Central memory CD8-positive, alpha-beta T cell (primary cell): ENCODE measurements at regions not wholly inside any gene's neighbourhood (a gene's known extent, or its start where the extent isn't known, plus 50 kb on each side); places are given as distances from the start of the nearest gene placed in this dataset.
"Not testable (repeated sequence)": the region's sequence is repeated elsewhere in the genome, so short reads cannot be mapped to it uniquely, and the experiment has no call there.

ENCODE experiments used
- ATAC-seq: fragments of 150-1000 bp; cut with Tn5 transposase; replicated peaks from 2 replicates; pipeline ENCODE4 v1.10.0; 2022; ENCODE audit warnings: mild to moderate bottlenecking, moderate FRiP score, moderate number of reproducible peaks; ENCODE audit not compliant: poor library complexity, severe bottlenecking; ENCODE audit errors: extremely low read depth
- DNase-seq, 2 donors: peaks; one replicate each; pipeline ENCODE4 v3.0.0; 2021; ENCODE audit warnings: low spot score in 2 of 2
- H3K27ac Mint-ChIP-seq: one replicate; pipeline ENCODE4 v1.8.0; 2022; ENCODE audit warnings: low read depth, mild to moderate bottlenecking, moderate library complexity, mixed read lengths
- H3K27me3 Mint-ChIP-seq: one replicate; pipeline ENCODE4 v1.8.0; 2022; ENCODE audit warnings: mixed read lengths
- H3K36me3 Mint-ChIP-seq: one replicate; pipeline ENCODE4 v1.8.0; 2022; ENCODE audit warnings: mild to moderate bottlenecking, moderate library complexity, mixed read lengths; ENCODE audit not compliant: insufficient read depth
- H3K4me1 Mint-ChIP-seq: one replicate; pipeline ENCODE4 v1.8.0; 2022; ENCODE audit warnings: mixed read lengths
- H3K4me3 Mint-ChIP-seq: one replicate; pipeline ENCODE4 v1.8.0; 2022; ENCODE audit warnings: mild to moderate bottlenecking, moderate library complexity, mixed read lengths
- H3K9me3 Mint-ChIP-seq: one replicate; pipeline ENCODE4 v1.8.0; 2022; ENCODE audit warnings: mixed read lengths

DNA sequence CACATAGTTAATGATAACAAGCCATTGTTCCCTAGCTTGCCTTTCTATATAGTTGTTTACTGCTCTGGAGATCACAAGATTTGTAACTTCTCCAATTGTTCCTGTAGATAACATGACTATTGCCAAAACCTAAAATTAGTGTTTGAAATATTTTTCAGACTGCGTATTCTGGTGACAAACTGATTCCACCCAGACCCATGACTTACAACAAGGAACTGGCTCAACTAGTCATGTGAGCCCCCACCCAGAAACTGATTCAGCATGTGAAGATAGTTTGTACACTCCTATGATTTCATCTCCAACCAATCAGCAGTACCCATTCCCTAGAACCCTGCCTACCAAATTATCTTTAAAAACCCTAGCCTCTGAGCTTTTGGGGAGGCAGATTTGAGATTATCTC lies 131.4 kb upstream of the BCL9 start:
- no peaks in the 10 kb centered on the region for H3K36me3 Mint-ChIP-seq
- DNase-seq (no peak), ATAC-seq (no peak)
- no peaks in the 10 kb centered on the region for H3K4me1 Mint-ChIP-seq
- H3K9me3 Mint-ChIP-seq, result peaks cover 5% of the 10 kb centered on the region
- H3K4me3 Mint-ChIP-seq, result no peak overlapping the region
- H3K27me3 Mint-ChIP-seq, result peaks cover 37% of the 10 kb centered on the region
- no peak overlapping the region for H3K27ac Mint-ChIP-seq

DNA sequence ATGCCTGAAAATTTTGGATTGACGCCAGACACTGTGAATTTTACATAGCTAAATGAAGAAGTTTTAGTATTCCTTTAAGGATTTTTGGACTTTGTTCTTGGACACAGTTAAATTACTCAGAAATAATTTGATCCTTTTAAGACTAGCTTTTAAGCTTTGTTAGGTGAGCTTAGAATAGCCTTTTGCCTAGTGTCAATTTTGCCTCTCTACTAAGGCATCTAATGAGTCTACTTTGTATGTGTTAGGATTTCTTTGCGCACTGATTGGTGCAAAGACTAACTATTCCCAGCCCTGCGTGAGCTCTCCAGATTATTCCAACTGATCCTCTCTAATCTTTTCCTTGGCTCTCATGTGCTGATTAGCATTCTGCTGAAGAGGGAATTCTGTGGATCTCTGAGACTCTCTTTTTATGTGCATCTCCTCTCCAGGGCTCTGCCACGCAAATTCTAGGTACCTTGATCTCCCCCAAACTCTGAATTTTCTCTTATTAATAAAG lies 128.1 kb upstream of the BCL9 start:
- no peak overlapping the region for H3K27ac Mint-ChIP-seq
- no peak overlapping the region for H3K4me3 Mint-ChIP-seq
- H3K36me3 Mint-ChIP-seq, result no peaks in the 10 kb centered on the region
- peaks cover 5% of the 10 kb centered on the region for H3K9me3 Mint-ChIP-seq
- H3K27me3 Mint-ChIP-seq, result peaks cover 59% of the 10 kb centered on the region
- ATAC-seq (no peak), DNase-seq (no peak)
- H3K4me1 Mint-ChIP-seq, result no peaks in the 10 kb centered on the region

GRCh38 chr1:147414505-147415163 lies 126.7 kb upstream of the BCL9 start:
- no peaks in the 10 kb centered on the region for H3K36me3 Mint-ChIP-seq
- H3K27ac Mint-ChIP-seq, result no peak overlapping the region
- H3K27me3 Mint-ChIP-seq, result peaks cover 74% of the 10 kb centered on the region
- no peak overlapping the region for H3K4me3 Mint-ChIP-seq
- H3K9me3 Mint-ChIP-seq, result no peaks in the 10 kb centered on the region
- H3K4me1 Mint-ChIP-seq, result no peaks in the 10 kb centered on the region
- ATAC-seq (no peak), DNase-seq (no peak)

- Mint-ChIP-seq H3K27ac (no peak overlapping the region), H3K4me3 (no peak overlapping the region), H3K27me3 (peaks cover 89% of the 10 kb centered on the region), H3K9me3 (no peaks in the 10 kb centered on the region), H3K4me1 (no peaks in the 10 kb centered on the region), H3K36me3 (no peaks in the 10 kb centered on the region)
- ATAC-seq (no peak), DNase-seq (no peak)
Observed at GRCh38 chr1:147417024-147417423, 124.3 kb upstream of the BCL9 start.

DNA sequence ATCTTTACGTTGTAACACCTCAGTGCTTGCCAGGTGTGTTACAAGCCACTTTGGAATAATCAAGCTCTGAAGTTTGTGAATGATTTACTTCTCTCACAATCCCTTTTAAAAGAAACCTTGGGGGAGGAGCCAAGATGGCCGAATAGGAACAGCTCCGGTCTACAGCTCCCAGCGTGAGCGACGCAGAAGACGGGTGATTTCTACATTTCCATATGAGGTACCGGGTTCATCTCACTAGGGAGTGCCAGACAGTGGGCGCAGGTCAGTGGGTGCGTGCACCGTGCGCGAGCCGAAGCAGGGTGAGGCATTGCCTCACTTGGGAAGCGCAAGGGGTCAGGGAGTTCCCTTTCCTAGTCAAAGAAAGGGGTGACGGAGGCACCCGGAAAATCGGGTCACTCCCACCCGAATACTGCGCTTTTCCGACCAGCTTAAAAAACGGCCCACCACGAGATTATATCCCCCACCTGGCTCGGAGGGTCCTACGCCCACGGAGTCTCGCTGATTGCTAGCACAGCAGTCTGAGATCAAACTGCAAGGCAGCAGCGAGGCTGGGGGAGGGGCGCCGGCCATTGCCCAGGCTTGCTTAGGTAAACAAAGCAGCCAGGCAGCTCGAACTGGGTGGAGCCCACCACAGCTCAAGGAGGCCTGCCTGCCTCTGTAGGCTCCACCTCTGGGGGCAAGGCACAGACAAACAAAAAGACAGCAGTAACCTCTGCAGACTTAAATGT lies 118.0 kb upstream of the BCL9 start:
- H3K4me1 Mint-ChIP-seq, ATAC-seq, DNase-seq, H3K36me3 Mint-ChIP-seq, H3K27ac Mint-ChIP-seq, H3K9me3 Mint-ChIP-seq, H3K4me3 Mint-ChIP-seq: not testable (repeated sequence)
- peaks cover 40% of the 10 kb centered on the region for H3K27me3 Mint-ChIP-seq

DNA sequence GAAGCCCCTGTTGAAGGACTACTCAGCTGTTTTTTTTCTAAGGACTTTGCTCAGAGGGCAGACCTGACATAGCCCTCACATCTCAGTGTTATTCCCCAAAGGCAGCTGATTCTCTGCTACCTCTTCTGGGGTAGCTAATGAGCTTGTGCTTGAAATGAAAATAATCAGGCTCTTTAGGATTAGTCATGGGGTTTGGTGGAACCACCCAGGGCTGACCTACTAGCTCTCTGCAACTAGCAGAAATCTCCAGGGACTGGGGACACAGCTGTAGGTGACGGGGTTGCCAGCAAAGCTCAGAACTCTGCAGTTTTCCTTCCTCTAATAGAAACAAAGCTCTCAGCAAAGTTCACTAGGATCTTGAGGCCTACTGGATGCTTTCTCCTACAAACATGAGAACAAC lies 106.4 kb upstream of the BCL9 start:
- no peak for ATAC-seq
- no peaks in the 10 kb centered on the region for H3K9me3 Mint-ChIP-seq
- H3K4me1 Mint-ChIP-seq, result no peaks in the 10 kb centered on the region
- H3K27me3 Mint-ChIP-seq, result peaks cover 27% of the 10 kb centered on the region
- H3K27ac Mint-ChIP-seq, result no peak overlapping the region
- no peak for DNase-seq
- H3K4me3 Mint-ChIP-seq, result no peak overlapping the region
- no peaks in the 10 kb centered on the region for H3K36me3 Mint-ChIP-seq

DNA sequence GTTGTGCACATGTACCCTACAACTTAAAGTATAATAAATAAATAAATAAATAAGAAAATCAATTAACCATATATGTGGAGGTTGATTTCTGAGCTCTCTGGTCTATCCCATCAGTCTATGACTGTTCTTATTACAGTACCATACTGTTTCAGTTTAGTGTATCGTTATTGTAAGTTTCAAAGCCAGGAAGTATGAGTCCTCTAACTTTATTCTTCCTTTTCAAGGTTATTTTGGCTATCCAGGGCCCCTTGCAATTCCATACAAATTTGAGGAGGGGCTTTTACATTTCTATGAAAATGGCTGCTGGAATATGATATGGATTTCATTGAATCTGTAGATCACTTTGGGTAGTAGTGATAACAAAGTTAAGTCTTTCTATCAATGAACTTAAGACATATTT lies 96.9 kb upstream of the BCL9 start:
- no peak for DNase-seq
- Mint-ChIP-seq H3K9me3 (peaks cover 25% of the 10 kb centered on the region), H3K4me3 (no peak overlapping the region), H3K27me3 (peaks cover 56% of the 10 kb centered on the region), H3K4me1 (no peaks in the 10 kb centered on the region), H3K36me3 (no peaks in the 10 kb centered on the region), H3K27ac (no peak overlapping the region)
- no peak for ATAC-seq

GRCh38 chr1:147451628-147452027 lies 89.7 kb upstream of the BCL9 start:
- no peak for ATAC-seq
- peaks cover 53% of the 10 kb centered on the region for H3K27me3 Mint-ChIP-seq
- H3K9me3 Mint-ChIP-seq, result peaks cover 9% of the 10 kb centered on the region
- H3K36me3 Mint-ChIP-seq, result no peaks in the 10 kb centered on the region
- H3K27ac Mint-ChIP-seq, result no peak overlapping the region
- H3K4me1 Mint-ChIP-seq, result no peaks in the 10 kb centered on the region
- H3K4me3 Mint-ChIP-seq, result no peak overlapping the region
- no peak for DNase-seq

DNA sequence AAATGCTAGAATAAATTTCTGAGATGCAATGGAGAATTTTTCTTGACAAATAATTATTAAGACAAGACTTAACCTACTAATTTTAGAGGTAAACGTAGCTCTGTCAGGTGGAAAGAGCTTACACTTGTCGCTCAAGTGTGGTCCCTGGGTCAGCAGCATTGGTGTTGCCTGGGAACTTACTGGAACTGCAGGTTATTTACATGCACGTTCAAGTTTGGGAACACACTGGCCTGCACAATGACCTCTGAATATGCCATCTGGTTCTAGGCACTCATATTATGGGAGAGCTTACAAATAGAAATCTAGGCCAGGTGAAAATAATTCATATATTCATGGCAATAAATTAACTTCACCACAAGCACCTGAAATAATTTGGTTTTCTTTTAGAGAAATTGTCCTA lies 88.5 kb upstream of the BCL9 start:
- H3K4me3 Mint-ChIP-seq, result no peak overlapping the region
- H3K9me3 Mint-ChIP-seq, result no peaks in the 10 kb centered on the region
- no peaks in the 10 kb centered on the region for H3K4me1 Mint-ChIP-seq
- H3K27ac Mint-ChIP-seq, result no peak overlapping the region
- ATAC-seq, result no peak
- H3K27me3 Mint-ChIP-seq, result peaks cover 52% of the 10 kb centered on the region
- no peak for DNase-seq
- H3K36me3 Mint-ChIP-seq, result no peaks in the 10 kb centered on the region

DNA sequence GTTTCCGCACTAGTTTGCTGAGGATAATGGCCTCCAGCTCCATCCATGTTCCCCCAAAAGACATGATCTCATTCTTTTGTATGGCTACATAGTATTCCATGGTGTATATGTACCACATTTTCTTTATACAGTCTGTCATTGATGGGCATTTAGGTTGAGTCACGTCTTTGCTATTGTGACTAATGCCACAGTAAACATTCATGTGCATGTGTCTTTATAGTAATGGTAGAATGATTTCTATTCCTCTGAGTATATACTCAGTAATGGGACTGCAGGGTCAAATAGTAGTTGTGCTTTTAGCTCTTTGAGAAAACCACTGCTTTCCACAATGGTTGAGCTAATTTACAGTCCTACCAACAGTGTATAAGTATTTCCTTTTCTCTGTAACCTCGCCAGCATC lies 78.3 kb upstream of the BCL9 start:
- peaks cover 76% of the 10 kb centered on the region for H3K27me3 Mint-ChIP-seq
- DNase-seq (no peak), ATAC-seq (no peak)
- no peaks in the 10 kb centered on the region for H3K36me3 Mint-ChIP-seq
- H3K9me3 Mint-ChIP-seq, result peaks cover 24% of the 10 kb centered on the region
- no peak overlapping the region for H3K27ac Mint-ChIP-seq
- no peaks in the 10 kb centered on the region for H3K4me1 Mint-ChIP-seq
- H3K4me3 Mint-ChIP-seq, result no peak overlapping the region

GRCh38 chr1:147466543-147466942 lies 74.8 kb upstream of the BCL9 start:
- Mint-ChIP-seq H3K9me3 (peaks cover 27% of the 10 kb centered on the region), H3K36me3 (no peaks in the 10 kb centered on the region), H3K27me3 (peaks cover 93% of the 10 kb centered on the region), H3K27ac (no peak overlapping the region), H3K4me3 (no peak overlapping the region), H3K4me1 (no peaks in the 10 kb centered on the region)
- ATAC-seq (no peak), DNase-seq (no peak)

GRCh38 chr1:147470079-147470478 lies 71.2 kb upstream of the BCL9 start:
- Mint-ChIP-seq H3K27ac (no peak overlapping the region), H3K36me3 (no peaks in the 10 kb centered on the region), H3K27me3 (peaks cover 91% of the 10 kb centered on the region), H3K4me1 (no peaks in the 10 kb centered on the region), H3K9me3 (peaks cover 23% of the 10 kb centered on the region), H3K4me3 (no peak overlapping the region)
- DNase-seq (no peak), ATAC-seq (no peak)

GRCh38 chr1:147472489-147472888 lies 68.8 kb upstream of the BCL9 start:
- DNase-seq (no peak), ATAC-seq (no peak)
- H3K9me3 Mint-ChIP-seq, result peaks cover 8% of the 10 kb centered on the region
- no peak overlapping the region for H3K27ac Mint-ChIP-seq
- no peak overlapping the region for H3K4me3 Mint-ChIP-seq
- no peaks in the 10 kb centered on the region for H3K36me3 Mint-ChIP-seq
- H3K4me1 Mint-ChIP-seq, result no peaks in the 10 kb centered on the region
- peaks cover 69% of the 10 kb centered on the region for H3K27me3 Mint-ChIP-seq
